GM18873 (cell line): ENCODE measurements at regions not wholly inside any gene's neighbourhood (a gene's known extent, or its start where the extent isn't known, plus 50 kb on each side); places are given as distances from the start of the nearest gene placed in this dataset.

Experiments used
- ATAC-seq: cut with Tn5 transposase; IDR thresholded peaks from one replicate; pipeline ENCODE4 v1.9.1; 2021; ENCODE audit warnings: mild to moderate bottlenecking, moderate library complexity, moderate number of reproducible peaks; ENCODE audit not compliant: unreplicated experiment, low FRiP score

DNA sequence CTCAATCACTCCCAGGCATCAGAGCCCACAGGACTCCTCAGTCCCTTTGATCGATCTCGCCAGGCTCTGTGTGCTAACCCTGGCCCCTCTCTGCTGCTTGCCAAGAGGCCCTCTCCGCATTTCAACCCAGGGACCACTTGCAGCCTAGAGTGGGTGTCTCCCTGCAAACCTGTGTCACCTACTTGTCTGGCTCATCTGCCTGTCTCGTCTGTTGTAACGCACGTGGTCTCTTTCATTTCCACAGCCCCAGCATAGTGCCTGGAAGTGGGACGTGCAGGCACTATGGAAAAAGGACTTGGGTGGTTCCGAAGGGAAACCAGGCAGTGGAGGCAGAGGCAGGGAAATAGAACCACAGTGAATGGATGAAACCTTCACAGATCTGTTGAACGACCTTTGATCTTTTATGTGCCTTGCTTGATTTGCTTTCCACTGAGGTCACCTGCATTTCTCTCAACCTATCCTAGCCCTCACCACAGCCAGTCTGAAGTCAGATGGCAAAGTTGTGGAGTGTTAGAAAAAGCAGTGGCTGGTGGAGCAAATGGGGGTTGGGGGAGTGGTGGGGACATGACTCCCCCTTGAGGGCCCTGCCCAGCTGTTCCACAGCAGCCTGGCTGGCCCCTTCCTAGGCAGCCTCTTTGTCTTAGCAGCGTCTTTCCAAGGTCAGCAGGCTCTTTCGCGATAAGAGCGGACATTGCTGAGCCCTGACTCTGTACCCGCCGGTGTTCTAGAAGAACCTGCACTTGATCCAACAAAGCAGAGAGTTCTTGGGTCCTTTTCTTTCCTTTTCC, 55.8 kb upstream of the TAGAP start:
- ATAC-seq = no peak

DNA sequence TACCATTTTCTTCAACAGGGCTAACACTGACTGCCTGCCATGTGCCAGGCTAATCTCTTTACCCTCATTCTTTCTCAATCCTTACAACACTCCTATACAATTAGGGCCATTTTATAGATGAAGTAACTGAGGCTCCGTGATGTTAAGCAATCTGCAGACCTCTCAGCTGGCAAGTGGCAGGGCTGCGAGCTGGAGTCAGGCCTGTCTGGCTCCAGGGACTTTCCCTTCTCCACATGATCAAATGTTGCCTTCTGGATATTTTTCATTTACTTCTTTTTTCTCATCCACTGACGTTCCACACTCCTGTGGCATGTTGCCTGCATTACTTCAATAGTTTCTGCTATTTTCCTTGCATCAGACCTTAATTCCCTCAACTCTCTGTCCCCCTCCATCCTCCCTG, 55.2 kb upstream of the TAGAP start:
- ATAC-seq = no peak

DNA sequence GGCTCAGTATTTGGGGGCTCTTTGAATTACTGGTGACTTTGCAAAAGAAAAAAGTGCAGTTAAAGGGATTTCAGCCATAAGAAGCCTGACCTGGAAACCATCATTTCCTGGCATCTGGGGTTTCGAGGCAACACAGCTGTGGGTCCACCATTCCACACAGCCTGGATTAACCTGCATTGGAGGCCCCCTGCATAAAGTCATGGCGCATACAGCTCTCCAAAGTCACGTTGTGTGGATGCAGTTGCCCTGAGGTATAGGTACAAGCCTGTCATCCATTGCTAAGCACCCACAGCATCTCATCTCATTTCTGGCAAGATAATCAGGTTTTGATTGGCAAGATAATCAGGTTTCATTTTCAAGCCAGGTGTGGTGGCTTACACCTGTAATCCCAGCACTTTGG, 54.5 kb upstream of the TAGAP start:
- no peak for ATAC-seq

DNA sequence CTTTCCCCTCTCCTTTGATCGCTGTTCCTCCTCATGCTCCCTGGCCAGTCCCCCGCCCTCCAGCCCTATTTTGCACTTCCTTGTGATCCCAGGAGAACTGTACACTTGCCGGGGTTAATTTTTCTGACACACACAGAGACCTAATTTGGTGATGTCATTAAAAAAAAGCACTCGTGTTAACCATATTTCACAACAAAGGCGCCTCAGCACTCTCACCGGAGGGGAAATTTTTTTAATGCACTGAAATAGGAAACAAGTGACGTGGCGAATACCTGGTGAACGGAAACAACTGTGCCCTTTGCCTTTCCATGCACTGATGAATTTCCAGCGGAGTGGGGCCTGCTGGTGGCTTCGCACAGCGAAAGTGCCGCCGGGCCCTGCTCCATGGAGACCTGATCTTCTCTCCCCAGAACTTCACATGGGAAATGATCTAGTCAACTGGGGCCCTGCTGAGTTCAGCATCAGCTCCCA, 53.9 kb upstream of the TAGAP start:
- ATAC-seq = no peak

DNA sequence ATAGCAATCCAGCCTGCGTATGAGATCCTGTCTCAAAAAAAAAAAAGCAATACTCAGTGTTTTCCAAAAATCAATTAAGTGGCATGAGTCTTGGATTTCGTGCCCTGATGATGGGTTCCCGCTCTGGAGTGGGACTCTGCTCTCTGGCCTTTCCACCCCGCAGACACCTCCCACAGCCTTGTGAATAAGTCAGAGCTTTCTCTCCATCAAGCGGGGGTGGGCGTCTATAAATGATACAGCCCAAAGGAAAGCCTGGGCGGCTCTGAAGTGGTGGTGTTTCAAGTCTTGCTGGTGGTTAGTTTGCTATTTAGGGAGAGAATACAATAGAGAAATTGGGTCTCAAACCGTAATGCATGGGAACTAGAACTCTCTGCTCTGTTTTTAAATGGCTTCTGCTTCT, 52.5 kb upstream of the TAGAP start:
- ATAC-seq = no peak

DNA sequence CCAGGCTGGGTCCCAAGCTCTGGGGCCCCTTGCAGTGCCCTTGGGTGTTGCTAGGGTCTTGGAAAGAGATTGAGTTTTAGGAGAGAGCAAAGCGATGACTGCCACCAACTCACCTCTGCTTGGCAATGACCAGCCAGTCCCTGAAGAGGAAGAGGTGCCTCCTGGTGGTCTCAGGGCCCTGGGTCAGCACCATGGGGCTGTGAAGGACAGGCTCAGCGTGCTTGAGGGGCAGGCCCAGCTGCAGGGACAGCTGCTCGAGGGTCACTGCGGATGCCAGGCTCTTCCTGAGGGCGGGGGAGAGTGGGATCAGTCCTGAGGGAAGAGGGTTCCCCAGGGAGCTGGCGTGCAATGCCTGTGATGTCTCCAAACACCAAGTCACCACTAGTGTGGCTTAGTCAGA, 50.8 kb upstream of the TAGAP start:
- no peak for ATAC-seq

DNA sequence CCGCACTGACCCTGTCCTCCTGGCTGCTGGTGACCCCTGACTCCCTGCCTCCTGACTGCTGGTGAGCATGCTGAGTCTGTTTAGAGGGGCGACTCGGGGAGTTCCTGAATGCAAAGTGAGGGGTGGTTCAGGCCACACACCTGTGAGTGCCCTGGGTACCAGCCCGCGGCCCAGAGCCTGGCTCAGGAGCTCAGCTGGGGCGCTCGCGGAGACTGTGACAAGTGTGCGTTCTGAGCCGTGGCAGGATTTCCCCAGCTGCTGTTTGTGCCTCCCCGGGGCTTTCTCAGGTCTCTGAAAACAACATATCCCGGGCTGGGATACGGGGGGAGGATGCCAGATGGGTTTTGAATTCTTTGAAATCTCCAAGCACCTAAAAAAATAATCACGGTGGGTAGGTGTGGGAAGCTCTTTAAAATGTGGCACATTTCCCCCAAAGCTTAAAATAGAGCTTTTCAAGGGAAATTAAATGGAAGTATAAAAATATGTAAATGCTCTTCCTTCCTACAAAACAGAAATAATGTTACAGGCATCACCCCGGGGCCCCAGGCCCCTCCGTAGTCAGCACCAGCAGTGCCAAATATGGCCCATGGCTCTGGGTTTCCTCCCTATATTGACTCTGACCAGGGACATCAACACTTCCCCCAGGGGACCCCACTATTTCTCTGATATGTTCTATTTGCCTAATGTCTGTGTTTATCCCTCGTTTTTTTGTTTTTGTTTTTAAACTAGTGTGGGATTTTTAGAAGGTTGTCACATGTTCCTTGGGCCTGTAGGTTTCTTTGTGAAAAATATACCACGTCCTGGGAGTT, 49.9 kb upstream of the TAGAP start:
- no peak for ATAC-seq
